Neural progenitor cell (in vitro differentiated cells): ENCODE measurements at regions not wholly inside any gene's neighbourhood (a gene's known extent, or its start where the extent isn't known, plus 50 kb on each side); places are given as distances from the start of the nearest gene placed in this dataset.

Source experiments
- CTCF ChIP-seq: fragments of 200-600 bp; sonication (generic); IDR thresholded peaks from 2 replicates; pipeline ENCODE4 v1.5.1; 2017; ENCODE audit warnings: antibody characterized with exemption, mild to moderate bottlenecking
- EZH2 ChIP-seq: fragments of 200-600 bp; sonication (generic); IDR thresholded peaks from 2 replicates; pipeline ENCODE4 v1.6.1; 2017; ENCODE audit warnings: antibody characterized with exemption, mild to moderate bottlenecking, moderate library complexity
- EZH2phosphoT487 ChIP-seq: fragments of 200-600 bp; sonication (generic); IDR thresholded peaks from 2 replicates; pipeline ENCODE4 v1.6.1; 2017; ENCODE audit warnings: antibody characterized with exemption

- TF ChIP-seq EZH2phosphoT487 = no peak
- TF ChIP-seq CTCF = no peak
- TF ChIP-seq EZH2 = no peak
Observed at GRCh38 chr7:7112868-7113267, 69.5 kb upstream of the C1GALT1 start.
